ENCODE measurements at regions not wholly inside any gene's neighbourhood (a gene's known extent, or its start where the extent isn't known, plus 50 kb on each side); places are given as distances from the start of the nearest gene placed in this dataset.

DNA sequence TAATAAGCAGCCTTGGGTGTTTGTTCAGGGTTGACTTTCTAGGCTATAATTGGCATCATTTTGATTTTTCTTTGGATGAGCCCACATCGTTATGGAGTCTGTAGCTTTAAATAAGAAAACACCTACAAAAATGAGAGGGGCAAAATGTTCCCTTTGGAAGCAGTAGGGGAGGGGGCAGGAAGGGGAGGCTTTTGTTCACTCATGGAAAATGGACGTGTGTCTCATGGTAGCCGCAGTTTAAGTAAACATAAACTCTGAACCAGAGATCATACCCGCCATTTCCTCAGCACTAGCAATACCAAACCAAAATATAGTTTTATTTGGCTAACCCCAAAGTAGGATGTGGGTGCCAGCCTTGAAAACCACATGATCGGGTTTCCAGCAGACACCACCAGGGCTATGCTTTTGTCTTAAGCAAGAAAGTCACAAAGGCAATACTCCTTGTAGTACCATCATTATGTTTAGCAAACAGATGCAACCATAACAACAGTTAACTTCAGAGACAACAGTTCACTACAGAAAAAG is 572.5 kb upstream of the JAG1 start:
- TF ChIP-seq, protein P1, sequence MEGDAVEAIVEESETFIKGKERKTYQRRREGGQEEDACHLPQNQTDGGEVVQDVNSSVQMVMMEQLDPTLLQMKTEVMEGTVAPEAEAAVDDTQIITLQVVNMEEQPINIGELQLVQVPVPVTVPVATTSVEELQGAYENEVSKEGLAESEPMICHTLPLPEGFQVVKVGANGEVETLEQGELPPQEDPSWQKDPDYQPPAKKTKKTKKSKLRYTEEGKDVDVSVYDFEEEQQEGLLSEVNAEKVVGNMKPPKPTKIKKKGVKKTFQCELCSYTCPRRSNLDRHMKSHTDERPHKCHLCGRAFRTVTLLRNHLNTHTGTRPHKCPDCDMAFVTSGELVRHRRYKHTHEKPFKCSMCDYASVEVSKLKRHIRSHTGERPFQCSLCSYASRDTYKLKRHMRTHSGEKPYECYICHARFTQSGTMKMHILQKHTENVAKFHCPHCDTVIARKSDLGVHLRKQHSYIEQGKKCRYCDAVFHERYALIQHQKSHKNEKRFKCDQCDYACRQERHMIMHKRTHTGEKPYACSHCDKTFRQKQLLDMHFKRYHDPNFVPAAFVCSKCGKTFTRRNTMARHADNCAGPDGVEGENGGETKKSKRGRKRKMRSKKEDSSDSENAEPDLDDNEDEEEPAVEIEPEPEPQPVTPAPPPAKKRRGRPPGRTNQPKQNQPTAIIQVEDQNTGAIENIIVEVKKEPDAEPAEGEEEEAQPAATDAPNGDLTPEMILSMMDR (IDR thresholded peaks at IDR 0.05): no peak
- H3K4me3 ChIP-seq: no peak overlapping the region
- DNase-seq: no peak
- H3K36me3 ChIP-seq: no peaks in the 10 kb centered on the region
- H3K4me1 ChIP-seq: no peaks in the 10 kb centered on the region
- no peaks in the 10 kb centered on the region for H3K27me3 ChIP-seq
- no peak overlapping the region for H3K27ac ChIP-seq
- H3K9me3 ChIP-seq: no peaks in the 10 kb centered on the region
- intact Hi-C loops (cut with DNase I; ENCODE audit: low total_unique reads): no loop called here

DNA sequence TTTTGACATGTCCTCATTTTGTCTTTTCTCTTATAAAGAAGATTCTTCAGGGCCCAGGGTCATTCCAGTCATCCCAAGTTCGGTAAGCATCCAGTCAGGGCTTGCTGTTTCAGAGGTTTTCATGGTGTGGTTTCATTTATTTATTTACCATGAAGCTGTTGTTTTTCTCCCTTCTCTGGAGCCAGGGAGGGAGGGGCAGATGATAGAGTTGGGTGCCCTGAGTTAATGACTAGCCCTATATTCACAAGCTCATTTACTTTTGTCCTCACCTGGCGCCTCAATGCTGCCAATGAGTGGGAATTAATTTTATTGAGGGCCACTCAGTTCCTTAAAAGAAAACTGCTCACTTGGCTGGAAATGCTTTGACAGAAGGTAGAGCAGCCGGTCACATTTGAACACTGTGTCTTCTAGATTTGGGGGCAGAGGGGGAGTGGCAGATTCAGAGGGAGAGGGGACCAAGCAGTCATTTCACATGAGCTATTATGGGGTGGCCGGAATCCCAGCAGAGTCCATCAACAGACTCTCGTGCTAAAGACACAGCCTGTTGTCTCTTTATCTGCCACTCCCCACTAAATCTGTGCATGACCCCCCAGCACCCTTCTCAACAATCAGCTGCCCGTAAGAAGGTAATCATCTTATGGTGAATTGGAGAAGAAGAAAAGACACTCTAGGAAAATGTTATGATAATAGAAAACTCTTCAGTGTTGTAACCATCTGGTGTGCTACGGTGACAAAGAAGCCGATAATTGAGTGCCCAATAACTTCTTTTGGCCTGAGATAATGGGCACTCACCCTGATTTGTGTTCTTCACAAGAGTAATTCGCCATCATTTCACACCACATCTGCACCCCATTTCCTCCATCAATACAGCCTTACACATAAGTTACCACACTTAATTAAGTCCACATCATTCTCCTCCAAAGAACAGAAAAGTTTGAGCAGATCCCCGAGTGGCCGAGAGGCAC is 573.5 kb upstream of the JAG1 start:
- H3K4me1 ChIP-seq: no peaks in the 10 kb centered on the region
- H3K27ac ChIP-seq: no peak overlapping the region
- TF ChIP-seq, protein P1 (IDR thresholded peaks at IDR 0.05): no peak
- no peaks in the 10 kb centered on the region for H3K36me3 ChIP-seq
- no peaks in the 10 kb centered on the region for H3K27me3 ChIP-seq
- intact Hi-C loops (cut with DNase I; ENCODE audit: low total_unique reads): no loop called here
- no peak for DNase-seq
- H3K4me3 ChIP-seq: no peak overlapping the region
- H3K9me3 ChIP-seq: no peaks in the 10 kb centered on the region

DNA sequence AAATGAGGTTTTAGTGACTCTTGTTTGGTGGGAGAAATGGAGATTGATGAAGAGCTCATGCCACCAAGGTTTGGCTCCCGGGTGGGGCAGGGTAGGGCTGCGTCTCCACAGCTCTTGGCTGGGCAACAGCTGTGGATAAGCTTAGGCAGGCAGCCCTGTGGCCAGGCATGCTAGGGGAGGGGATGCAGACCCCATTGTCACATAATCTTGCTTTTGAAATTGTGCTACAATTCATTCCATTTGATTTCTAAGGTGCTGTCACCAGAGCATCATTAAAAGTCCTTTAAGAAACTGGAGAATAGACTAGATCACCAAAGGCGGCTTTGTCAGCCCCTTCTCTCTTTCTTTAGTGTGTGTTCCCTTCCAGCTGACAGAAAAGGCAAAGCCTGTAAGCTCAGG is 574.2 kb upstream of the JAG1 start:
- Histone ChIP-seq H3K4me1 (no peaks in the 10 kb centered on the region), H3K4me3 (no peak overlapping the region), H3K27me3 (no peaks in the 10 kb centered on the region), H3K9me3 (no peaks in the 10 kb centered on the region), H3K36me3 (no peaks in the 10 kb centered on the region), H3K27ac (no peak overlapping the region)
- intact Hi-C loops (cut with DNase I; ENCODE audit: low total_unique reads): no loop called here
- DNase-seq: no peak
- TF ChIP-seq, protein P1 (IDR thresholded peaks at IDR 0.05): no peak

DNA sequence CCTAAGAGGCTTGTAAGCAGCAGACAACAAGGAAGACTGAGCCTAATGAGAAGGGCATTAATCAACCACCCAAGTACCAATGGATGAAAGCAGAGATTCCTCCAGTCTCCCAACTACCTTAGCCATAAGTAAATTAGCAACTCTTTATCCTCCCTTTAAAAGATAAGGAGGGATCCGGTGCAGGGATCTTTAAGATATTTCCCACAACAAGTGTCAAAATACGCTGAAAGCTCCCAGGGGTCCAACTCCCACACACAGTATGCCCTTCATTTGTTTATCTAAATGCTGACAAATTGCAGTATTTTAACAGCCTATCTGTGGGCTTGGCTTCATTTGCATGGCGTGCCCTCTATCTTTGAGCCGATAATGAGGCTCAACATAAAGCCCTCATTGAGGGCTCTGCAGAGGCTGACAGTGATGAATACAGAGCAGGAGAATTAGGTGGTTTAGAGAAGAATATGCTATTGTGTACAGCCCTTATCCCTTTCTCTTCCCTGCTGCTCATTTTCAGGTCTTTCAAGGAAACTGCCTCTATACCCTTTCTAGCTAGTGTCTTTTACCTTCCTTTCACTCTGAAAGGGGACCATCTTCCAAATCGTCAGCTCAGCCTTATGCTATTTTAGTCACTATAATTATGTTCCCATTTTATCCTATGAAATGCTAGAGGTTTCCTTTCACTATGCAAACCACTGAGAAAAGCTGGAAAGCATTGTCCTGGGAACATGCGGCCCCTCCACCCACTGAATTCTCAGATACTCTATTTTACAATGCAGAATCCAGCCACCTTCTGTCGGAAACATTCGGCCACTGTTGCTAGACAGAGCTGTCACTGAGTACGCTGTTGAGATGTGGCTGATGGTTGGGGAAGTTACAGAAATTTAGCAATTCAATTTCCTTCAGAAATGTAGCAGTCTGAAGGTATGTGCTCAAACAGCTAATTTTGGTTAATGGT is 575.2 kb upstream of the JAG1 start:
- no peaks in the 10 kb centered on the region for H3K9me3 ChIP-seq
- intact Hi-C loops (cut with DNase I; ENCODE audit: low total_unique reads): no loop called here
- H3K27me3 ChIP-seq: no peaks in the 10 kb centered on the region
- H3K27ac ChIP-seq: no peak overlapping the region
- no peak overlapping the region for H3K4me3 ChIP-seq
- H3K36me3 ChIP-seq: no peaks in the 10 kb centered on the region
- H3K4me1 ChIP-seq: no peaks in the 10 kb centered on the region
- TF ChIP-seq, protein P1 (IDR thresholded peaks at IDR 0.05): no peak
- no peak for DNase-seq

DNA sequence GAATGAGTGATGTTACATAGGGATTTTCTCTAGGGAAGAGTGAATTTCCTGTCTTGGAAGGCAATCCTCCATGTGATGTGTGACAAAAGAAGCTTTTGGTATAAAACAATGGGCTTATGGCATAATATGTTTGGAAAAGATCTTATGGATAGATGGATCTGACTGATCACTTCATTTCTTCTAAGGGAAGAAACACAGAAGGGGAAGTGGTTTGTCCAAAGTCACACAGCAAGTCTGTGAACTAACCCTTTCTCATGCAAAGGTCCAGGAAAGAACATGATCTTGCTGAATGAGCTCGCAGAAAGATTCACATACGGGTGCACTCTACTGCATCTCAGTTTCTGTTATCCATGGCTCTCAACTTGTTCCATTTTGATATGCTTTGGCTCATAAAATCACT is 575.9 kb upstream of the JAG1 start:
- no peak overlapping the region for H3K27ac ChIP-seq
- DNase-seq: no peak
- intact Hi-C loops (cut with DNase I; ENCODE audit: low total_unique reads): no loop called here

More for the DNA sequence above, 575.9 kb upstream of the JAG1 start:
- Histone ChIP-seq H3K4me3 (no peak overlapping the region), H3K9me3 (no peaks in the 10 kb centered on the region), H3K27me3 (no peaks in the 10 kb centered on the region), H3K36me3 (no peaks in the 10 kb centered on the region), H3K4me1 (no peaks in the 10 kb centered on the region)
- TF ChIP-seq, protein P1 (IDR thresholded peaks at IDR 0.05): no peak

Data from tibial artery (tissue), 4 donors.